GM19023 (cell line): ENCODE measurements at regions not wholly inside any gene's neighbourhood (a gene's known extent, or its start where the extent isn't known, plus 50 kb on each side); places are given as distances from the start of the nearest gene placed in this dataset.

ENCODE experiments used
- ATAC-seq: cut with Tn5 transposase; IDR thresholded peaks from one replicate; pipeline ENCODE4 v1.9.1; 2021; ENCODE audit warnings: mild to moderate bottlenecking, moderate library complexity; ENCODE audit not compliant: unreplicated experiment

- ATAC-seq = no peak
Measured at GRCh38 chr3:16103472-16103871, 71.0 kb upstream of the GALNT15 start.

GRCh38 chr3:16104156-16104555, 70.3 kb upstream of the GALNT15 start:
- ATAC-seq = no peak

GRCh38 chr3:16106050-16106449, 68.4 kb upstream of the GALNT15 start:
- ATAC-seq = no peak

- ATAC-seq = no peak
Measured at GRCh38 chr3:16108424-16108823, 66.1 kb upstream of the GALNT15 start.

GRCh38 chr3:16109929-16110328, 64.6 kb upstream of the GALNT15 start:
- ATAC-seq = no peak

GRCh38 chr3:16112910-16113504, 61.5 kb upstream of the GALNT15 start:
- ATAC-seq = no peak

- ATAC-seq = no peak
Measured at GRCh38 chr3:16113704-16114103, 60.8 kb upstream of the GALNT15 start.

- ATAC-seq = no peak
Measured at GRCh38 chr3:16114429-16114828, 60.1 kb upstream of the GALNT15 start.

- ATAC-seq = no peak
Measured at GRCh38 chr3:16114930-16115329, 59.5 kb upstream of the GALNT15 start.

- ATAC-seq = no peak
Measured at GRCh38 chr3:16118396-16118795, 56.1 kb upstream of the GALNT15 start.

- no peak for ATAC-seq
Measured at GRCh38 chr3:16119887-16120286, 54.6 kb upstream of the GALNT15 start.

GRCh38 chr3:16121391-16121790, 53.1 kb upstream of the GALNT15 start:
- no peak for ATAC-seq

- ATAC-seq = no peak
Measured at GRCh38 chr3:16122155-16122554, 52.3 kb upstream of the GALNT15 start.

- no peak for ATAC-seq
Measured at GRCh38 chr3:16122661-16123060, 51.8 kb upstream of the GALNT15 start.

- no peak for ATAC-seq
Measured at GRCh38 chr3:16124636-16125035, 49.8 kb upstream of the GALNT15 start.
